Stimulated activated CD8-positive, alpha-beta memory T cell treated with anti-CD3 and anti-CD28 coated beads, Interleukin-12 subunit alpha, Interleukin-12 subunit beta, amount 100 ng/mL, for 24 hours (primary cell): ENCODE measurements at regions not wholly inside any gene's neighbourhood (a gene's known extent, or its start where the extent isn't known, plus 50 kb on each side); places are given as distances from the start of the nearest gene placed in this dataset.

Source experiments
- DNase-seq: peaks from one replicate; pipeline ENCODE4 v3.0.0-alpha.2; 2020; ENCODE audit errors: extremely low read depth

GRCh38 chr2:193348055-193348454 is 1153.3 kb upstream of the TMEFF2 start:
- DNase-seq, result no peak

DNA sequence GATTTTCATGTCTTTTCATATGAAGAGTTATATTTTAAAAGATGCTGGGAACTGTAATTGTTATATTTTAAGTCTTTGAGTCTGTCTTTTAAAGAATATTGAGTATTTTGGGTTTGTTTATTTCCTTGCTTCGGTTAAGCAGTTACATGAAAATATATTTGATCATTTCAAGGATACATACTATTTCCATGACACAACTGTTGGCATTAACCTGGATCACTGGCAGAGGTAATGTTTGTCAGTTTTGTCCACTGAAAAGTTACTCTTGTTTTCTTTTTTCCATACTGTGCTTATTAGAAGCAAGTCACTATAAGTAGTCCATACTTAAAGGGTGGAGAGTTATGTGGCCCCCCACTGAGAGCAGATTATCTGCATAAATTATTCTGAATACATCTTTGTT is 1142.0 kb upstream of the TMEFF2 start:
- DNase-seq, result no peak

GRCh38 chr2:193334401-193334800 is 1139.7 kb upstream of the TMEFF2 start:
- DNase-seq, result no peak

DNA sequence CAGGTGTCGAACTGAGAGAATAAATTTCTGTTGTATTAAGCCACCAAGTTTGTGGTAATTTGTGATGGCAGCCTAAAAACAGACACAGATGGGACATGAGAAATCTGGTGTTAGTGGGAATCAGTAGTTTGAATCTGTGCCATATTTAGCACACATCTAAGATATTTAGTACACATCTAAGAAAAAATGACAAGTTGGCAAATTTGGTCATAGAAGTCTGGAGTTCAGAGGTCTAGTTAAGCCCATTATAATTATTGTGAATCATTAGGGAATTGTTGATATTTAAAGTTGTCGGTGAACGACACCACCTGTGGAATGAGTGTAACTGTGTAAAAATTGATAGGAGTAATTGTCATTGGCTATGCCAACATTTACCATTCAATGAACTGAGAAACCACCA is 1138.8 kb upstream of the TMEFF2 start:
- no peak for DNase-seq

DNA sequence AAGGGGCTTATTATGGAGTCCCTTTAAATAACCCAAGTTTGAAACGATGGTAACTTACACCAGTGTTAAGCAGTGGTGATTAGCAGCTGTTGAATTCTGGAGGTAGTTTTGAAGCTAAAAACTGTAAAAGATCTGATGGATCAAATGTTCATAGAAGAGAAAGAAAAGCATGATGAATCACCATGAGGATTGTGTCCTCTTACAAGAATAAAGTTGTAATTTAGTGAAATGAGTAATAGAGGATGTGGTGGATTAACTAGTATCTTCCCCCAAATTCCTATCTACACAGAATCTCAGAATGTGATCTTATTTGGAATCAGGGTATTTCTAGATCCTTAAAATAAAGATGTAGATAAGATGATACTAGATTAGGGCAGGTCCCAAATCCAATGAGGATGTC is 1138.2 kb upstream of the TMEFF2 start:
- DNase-seq, result no peak

DNA sequence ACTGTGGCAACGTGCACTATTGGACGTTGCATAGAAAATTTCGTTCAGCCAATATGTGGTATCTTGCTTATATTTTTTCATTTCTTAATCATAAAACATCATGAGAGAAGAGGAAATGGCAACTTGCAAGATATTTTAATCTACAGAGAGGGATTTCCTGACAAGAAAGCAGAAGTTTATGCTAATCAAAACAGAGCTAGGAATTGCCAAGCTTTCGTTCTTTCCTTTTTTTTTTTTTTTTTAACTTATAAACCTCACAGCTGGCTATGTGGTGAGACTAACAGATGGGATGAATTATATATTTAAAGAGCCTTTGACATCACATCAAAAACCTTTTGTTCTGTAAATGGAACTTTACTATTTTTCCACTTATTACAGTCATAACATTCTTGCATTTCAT is 1136.9 kb upstream of the TMEFF2 start:
- DNase-seq, result no peak

- no peak for DNase-seq
These were observed 1131.6 kb upstream of the TMEFF2 start for GRCh38 chr2:193326296-193326695.

- DNase-seq, result no peak
These were observed 1120.8 kb upstream of the TMEFF2 start for GRCh38 chr2:193315428-193316091.

DNA sequence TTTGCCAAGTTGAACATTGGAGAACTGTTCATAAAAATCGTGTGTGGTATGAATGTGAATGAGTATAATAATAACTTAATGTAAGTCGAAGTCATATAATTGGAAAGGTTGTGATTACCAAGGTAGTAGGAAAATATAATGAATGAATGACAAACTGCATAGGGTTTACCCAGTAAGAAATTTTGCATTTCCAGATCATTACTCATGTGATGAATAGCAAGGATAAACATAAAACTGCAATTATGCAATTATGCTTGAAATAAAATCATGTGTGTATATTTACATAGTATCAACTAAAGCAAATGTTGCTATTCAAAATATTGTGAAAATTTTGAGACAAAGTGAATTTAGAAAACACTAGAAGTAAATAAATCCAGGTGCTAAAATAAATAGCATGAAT is 1108.7 kb upstream of the TMEFF2 start:
- no peak for DNase-seq

GRCh38 chr2:193294371-193294770 is 1099.6 kb upstream of the TMEFF2 start:
- no peak for DNase-seq

- no peak for DNase-seq
These were observed 1084.6 kb upstream of the TMEFF2 start for GRCh38 chr2:193279361-193279760.

DNA sequence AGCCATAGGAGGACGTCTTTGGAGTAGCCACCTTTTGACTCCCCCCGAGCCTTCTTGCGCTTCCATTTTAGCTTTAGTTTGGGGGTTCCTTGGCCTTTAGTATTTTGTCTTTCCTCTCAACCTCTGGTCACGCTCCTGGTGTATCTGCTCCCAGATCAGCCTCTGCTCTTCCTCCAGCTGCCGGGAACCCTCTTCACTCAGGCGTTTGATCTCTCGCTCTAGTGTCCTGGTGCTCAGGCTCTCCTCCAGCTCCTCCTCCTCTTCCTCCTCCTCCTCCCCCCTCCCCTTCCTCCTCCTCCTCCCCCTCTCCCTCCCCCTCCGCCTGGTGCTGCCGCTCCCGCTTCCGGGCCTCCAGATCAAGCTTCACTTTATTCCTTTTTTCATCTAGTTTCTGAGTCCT is 1082.3 kb upstream of the TMEFF2 start:
- DNase-seq, result no peak

GRCh38 chr2:193276560-193276959 is 1081.8 kb upstream of the TMEFF2 start:
- no peak for DNase-seq

DNA sequence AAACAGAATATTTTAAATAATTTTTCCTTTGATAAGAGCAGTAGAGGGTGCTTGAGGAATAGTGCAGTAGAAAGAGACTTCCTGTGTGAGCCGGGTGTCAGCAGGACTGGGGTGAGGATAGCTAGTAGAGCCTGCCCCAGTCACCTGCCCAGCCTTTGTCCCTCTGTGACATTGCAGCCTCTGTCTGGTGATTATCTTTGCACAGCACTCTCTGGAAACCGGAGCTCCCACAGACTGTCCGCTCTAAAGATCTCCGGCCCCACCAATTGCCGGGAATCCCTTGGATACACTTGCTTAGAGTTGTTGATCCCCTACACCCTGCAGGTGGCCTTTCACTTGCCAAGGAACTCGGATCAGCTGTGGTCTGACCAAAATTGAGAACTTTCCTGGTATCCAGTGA is 1081.3 kb upstream of the TMEFF2 start:
- DNase-seq, result no peak

DNA sequence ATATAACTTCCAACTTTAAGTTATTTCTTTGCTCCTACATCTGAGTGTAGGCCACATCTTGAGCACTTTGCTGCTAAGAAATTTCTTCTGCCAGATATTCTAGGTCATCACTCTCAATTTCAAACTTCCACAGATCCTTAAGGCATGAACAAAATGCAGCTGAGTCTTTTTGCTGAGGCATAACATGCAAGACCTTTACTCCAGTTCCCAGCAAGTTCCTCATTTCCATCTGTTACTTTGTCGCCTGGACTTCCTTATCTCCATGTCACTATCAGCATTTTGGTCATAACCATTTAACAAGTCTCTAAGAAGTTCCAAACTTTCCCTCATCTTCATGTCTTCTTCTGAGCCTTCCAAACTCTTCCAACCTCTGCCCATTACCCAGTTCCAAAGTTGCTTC is 1077.3 kb upstream of the TMEFF2 start:
- no peak for DNase-seq

DNA sequence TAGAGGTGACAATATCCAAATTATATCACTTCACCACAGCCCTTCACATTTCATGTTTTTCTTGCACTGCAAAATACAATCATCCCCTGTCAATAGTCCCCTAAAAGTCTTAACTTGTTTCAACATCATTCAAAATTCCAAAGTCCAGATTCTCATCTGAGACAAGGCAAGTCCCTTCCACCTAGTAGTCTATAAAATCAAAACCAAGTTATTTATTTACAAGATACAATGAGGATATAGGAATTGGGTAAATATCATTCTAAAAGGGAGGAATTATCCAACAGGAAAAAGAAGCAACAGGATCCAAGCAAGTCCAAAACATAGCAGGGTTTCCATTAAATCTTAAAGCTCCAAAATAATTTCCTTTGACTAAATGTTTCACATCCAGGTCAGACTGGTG is 1076.1 kb upstream of the TMEFF2 start:
- no peak for DNase-seq

- no peak for DNase-seq
These were observed 1072.8 kb upstream of the TMEFF2 start for GRCh38 chr2:193267496-193268002.

GRCh38 chr2:193253014-193253530 is 1058.3 kb upstream of the TMEFF2 start:
- DNase-seq, result no peak

- no peak for DNase-seq
These were observed 1057.2 kb upstream of the TMEFF2 start for GRCh38 chr2:193251909-193252308.

- DNase-seq, result no peak
These were observed 1055.7 kb upstream of the TMEFF2 start for GRCh38 chr2:193250389-193250788.

DNA sequence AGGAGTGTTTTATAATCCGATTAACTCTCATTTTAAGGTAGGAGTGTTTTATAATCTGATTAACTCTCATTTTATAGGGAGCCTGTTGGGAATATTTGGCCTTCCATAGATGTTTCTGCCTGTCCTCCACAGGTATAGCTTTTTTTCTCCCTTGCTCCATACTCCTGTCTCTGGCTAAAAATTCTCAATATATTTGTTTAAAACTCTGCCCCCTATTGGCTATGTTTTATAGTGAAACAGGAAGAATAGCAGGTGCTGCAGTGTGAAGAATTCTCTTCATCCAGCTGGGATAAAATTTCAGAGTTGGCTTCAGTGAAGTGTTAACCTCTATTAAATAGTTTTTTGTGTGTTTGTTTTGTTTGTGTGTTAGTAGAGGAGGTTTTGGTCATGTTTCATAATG is 1046.0 kb upstream of the TMEFF2 start:
- DNase-seq, result no peak

GRCh38 chr2:193231634-193232033 is 1036.9 kb upstream of the TMEFF2 start:
- DNase-seq, result no peak

DNA sequence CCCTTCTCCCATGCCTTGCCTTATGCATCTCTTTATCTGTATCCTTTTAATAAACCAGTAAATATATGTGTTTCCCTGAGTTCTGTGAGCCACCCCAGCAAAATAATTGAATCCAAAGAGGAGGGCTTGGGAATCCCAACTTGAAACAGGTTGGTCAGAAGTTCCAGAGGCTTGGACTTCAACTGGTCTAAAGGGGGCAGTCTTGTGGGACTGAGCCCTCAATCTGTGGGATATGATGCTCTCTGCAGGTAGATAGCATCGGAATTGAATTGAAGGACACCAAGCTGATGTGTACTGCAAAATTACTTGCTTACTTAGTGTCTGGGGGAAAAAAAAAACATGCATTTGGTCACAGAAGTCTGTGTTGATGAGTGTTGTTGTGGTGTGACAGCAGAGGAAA is 1033.5 kb upstream of the TMEFF2 start:
- no peak for DNase-seq

DNA sequence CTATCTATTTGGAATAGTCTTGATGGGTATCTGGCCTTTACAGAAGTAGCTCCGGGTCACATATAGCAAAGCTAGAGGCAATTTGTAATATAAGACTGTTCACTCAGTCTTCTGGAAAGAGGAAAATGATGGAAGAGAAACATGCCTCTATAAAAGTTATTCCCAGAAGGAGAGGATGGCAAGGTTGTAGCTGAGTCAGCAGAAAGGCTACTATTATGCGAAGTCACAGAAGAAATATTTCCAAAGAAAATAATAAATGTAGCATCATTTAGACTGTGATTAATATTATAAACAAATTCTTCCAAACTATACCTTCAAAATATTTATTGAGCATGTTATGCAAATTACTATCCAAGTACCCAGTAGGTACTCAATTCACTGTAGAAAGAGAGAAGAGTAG is 1027.7 kb upstream of the TMEFF2 start:
- DNase-seq, result no peak
